ENCODE measurements at regions not wholly inside any gene's neighbourhood (a gene's known extent, or its start where the extent isn't known, plus 50 kb on each side); places are given as distances from the start of the nearest gene placed in this dataset.

- no peak for FAIRE-seq
Observed at GRCh38 chr2:12300019-12300602, 416.6 kb upstream of the TRIB2 start.

- no peak for FAIRE-seq
Observed at GRCh38 chr2:12300927-12301326, 415.8 kb upstream of the TRIB2 start.

GRCh38 chr2:12302140-12302539, 414.6 kb upstream of the TRIB2 start:
- FAIRE-seq = no peak

GRCh38 chr2:12302691-12303090, 414.0 kb upstream of the TRIB2 start:
- FAIRE-seq = no peak

GRCh38 chr2:12303181-12304030, 413.3 kb upstream of the TRIB2 start:
- no peak for FAIRE-seq

GRCh38 chr2:12304564-12305171, 412.1 kb upstream of the TRIB2 start:
- FAIRE-seq = no peak

GRCh38 chr2:12305931-12306330, 410.8 kb upstream of the TRIB2 start:
- FAIRE-seq = no peak

GRCh38 chr2:12310399-12310798, 406.3 kb upstream of the TRIB2 start:
- FAIRE-seq = no peak

- no peak for FAIRE-seq
Observed at GRCh38 chr2:12313445-12314126, 403.1 kb upstream of the TRIB2 start.

GRCh38 chr2:12314127-12314760, 402.5 kb upstream of the TRIB2 start:
- no peak for FAIRE-seq

- no peak for FAIRE-seq
Observed at GRCh38 chr2:12315224-12315623, 401.5 kb upstream of the TRIB2 start.

- FAIRE-seq = no peak
Observed at GRCh38 chr2:12316476-12316875, 400.3 kb upstream of the TRIB2 start.

GRCh38 chr2:12317286-12317685, 399.4 kb upstream of the TRIB2 start:
- no peak for FAIRE-seq

- no peak for FAIRE-seq
Observed at GRCh38 chr2:12317814-12318426, 398.8 kb upstream of the TRIB2 start.

GRCh38 chr2:12318427-12319057, 398.2 kb upstream of the TRIB2 start:
- no peak for FAIRE-seq

GRCh38 chr2:12320027-12320734, 396.6 kb upstream of the TRIB2 start:
- FAIRE-seq = no peak

GRCh38 chr2:12320991-12321641, 395.6 kb upstream of the TRIB2 start:
- no peak for FAIRE-seq

GRCh38 chr2:12321886-12322285, 394.9 kb upstream of the TRIB2 start:
- no peak for FAIRE-seq

- no peak for FAIRE-seq
Observed at GRCh38 chr2:12325806-12326205, 390.9 kb upstream of the TRIB2 start.

- FAIRE-seq = no peak
Observed at GRCh38 chr2:12326449-12327190, 390.1 kb upstream of the TRIB2 start.
